Medulla oblongata (tissue), 1 donor: ENCODE measurements at regions not wholly inside any gene's neighbourhood (a gene's known extent, or its start where the extent isn't known, plus 50 kb on each side); places are given as distances from the start of the nearest gene placed in this dataset.

Source experiments
- DNase-seq: peaks from one replicate; pipeline ENCODE4 v3.0.0-alpha.2; 2015; ENCODE audit errors: extremely low spot score

- no peak for DNase-seq
These were observed 333.6 kb upstream of the TBL1XR1 start for GRCh38 chr3:177530908-177531307.

- no peak for DNase-seq
These were observed 339.6 kb upstream of the TBL1XR1 start for GRCh38 chr3:177536873-177537272.

GRCh38 chr3:177537612-177538011 lies 340.3 kb upstream of the TBL1XR1 start:
- no peak for DNase-seq

- DNase-seq = peak; percentile 71
These were observed 340.9 kb upstream of the TBL1XR1 start for GRCh38 chr3:177538048-177538749.

GRCh38 chr3:177538750-177539730 lies 341.8 kb upstream of the TBL1XR1 start:
- peak; percentile 19 for DNase-seq

- no peak for DNase-seq
These were observed 344.3 kb upstream of the TBL1XR1 start for GRCh38 chr3:177541541-177541940.

- DNase-seq = no peak
These were observed 348.7 kb upstream of the TBL1XR1 start for GRCh38 chr3:177545964-177546363.

GRCh38 chr3:177547711-177548350 lies 350.5 kb upstream of the TBL1XR1 start:
- no peak for DNase-seq

GRCh38 chr3:177550667-177551066 lies 353.4 kb upstream of the TBL1XR1 start:
- DNase-seq = no peak

- no peak for DNase-seq
These were observed 354.2 kb upstream of the TBL1XR1 start for GRCh38 chr3:177551431-177551836.

- no peak for DNase-seq
These were observed 354.8 kb upstream of the TBL1XR1 start for GRCh38 chr3:177552051-177552450.

GRCh38 chr3:177553012-177553411 lies 355.7 kb upstream of the TBL1XR1 start:
- no peak for DNase-seq

GRCh38 chr3:177553579-177553978 lies 356.3 kb upstream of the TBL1XR1 start:
- peak; percentile 58 for DNase-seq

- no peak for DNase-seq
These were observed 357.8 kb upstream of the TBL1XR1 start for GRCh38 chr3:177554895-177555759.

- no peak for DNase-seq
These were observed 360.3 kb upstream of the TBL1XR1 start for GRCh38 chr3:177557548-177557947.

GRCh38 chr3:177561365-177561764 lies 364.1 kb upstream of the TBL1XR1 start:
- DNase-seq = no peak

GRCh38 chr3:177561769-177562392 lies 364.6 kb upstream of the TBL1XR1 start:
- DNase-seq = no peak

GRCh38 chr3:177563243-177563780 lies 366.0 kb upstream of the TBL1XR1 start:
- DNase-seq = no peak

GRCh38 chr3:177563792-177564191 lies 366.5 kb upstream of the TBL1XR1 start:
- no peak for DNase-seq

- DNase-seq = no peak
These were observed 368.7 kb upstream of the TBL1XR1 start for GRCh38 chr3:177565981-177566380.

- no peak for DNase-seq
These were observed 370.6 kb upstream of the TBL1XR1 start for GRCh38 chr3:177567833-177568232.
